Transverse colon (tissue), 4 donors: ENCODE measurements at regions not wholly inside any gene's neighbourhood (a gene's known extent, or its start where the extent isn't known, plus 50 kb on each side); places are given as distances from the start of the nearest gene placed in this dataset.

Experiments used
- DNase-seq: peaks from one replicate; pipeline ENCODE4 v3.0.0-alpha.2; 2019
- H3K27ac ChIP-seq, 4 donors: fragments of 200-600 bp; sonication (generic); 2 replicates each; pipeline ENCODE4 v1.5.1; 2016 to 2018; ENCODE audit warnings: inconsistent platforms in 4 of 4
- H3K27me3 ChIP-seq: fragments of 200-600 bp; sonication (generic); 2 replicates; pipeline ENCODE4 v1.5.1; 2017; ENCODE audit warnings: inconsistent platforms
- H3K36me3 ChIP-seq, 4 donors: fragments of 200-600 bp; sonication (generic); 2 replicates each; pipeline ENCODE4 v1.5.1; 2017 to 2019; ENCODE audit warnings: inconsistent platforms in 4 of 4
- H3K4me1 ChIP-seq, 4 donors: fragments of 200-600 bp; sonication (generic); 2 replicates each; pipeline ENCODE4 v1.5.1; 2017 to 2020; ENCODE audit warnings: inconsistent platforms in 4 of 4
- H3K4me3 ChIP-seq, 4 donors: fragments of 200-600 bp; sonication (generic); 1 replicate in 1 of 4; 2 replicates in 3 of 4; pipeline versions ENCODE4 v1.5.1 to v1.6.1; 2017 to 2019; ENCODE audit warnings: inconsistent platforms in 4 of 4
- H3K9me3 ChIP-seq, 2 donors: fragments of 200-600 bp; sonication (generic); 2 replicates each; pipeline ENCODE4 v1.5.1; 2017 to 2019; ENCODE audit warnings: inconsistent platforms in 2 of 2
- CTCF ChIP-seq, 5 experiments: fragments of 200-600 bp in 3 of 5; fragments of 450-650 bp in 2 of 5; sonication (generic) in 3 of 5; IDR thresholded peaks; 1 replicate in 2 of 5; 2 replicates in 3 of 5; pipeline ENCODE4 v1.5.1; 2016 to 2017; ENCODE audit warnings: antibody characterized with exemption in 5 of 5, inconsistent platforms in 3 of 5, mild to moderate bottlenecking in 2 of 5, moderate library complexity in 1 of 5
- EP300 ChIP-seq: sonication (generic); formaldehyde crosslinking; IDR thresholded peaks from one replicate; pipeline ENCODE4 v1.6.1; 2017; ENCODE audit warnings: antibody characterized with exemption, low read depth
- POLR2A ChIP-seq: fragments of 450-650 bp; IDR thresholded peaks from one replicate; pipeline ENCODE4 v1.6.1; 2016; ENCODE audit warnings: antibody characterized with exemption, mild to moderate bottlenecking, moderate library complexity
- POLR2AphosphoS5 ChIP-seq, 3 donors: sonication (generic); formaldehyde crosslinking; IDR thresholded peaks; one replicate each; pipeline ENCODE4 v1.6.1; 2016; ENCODE audit warnings: antibody characterized with exemption in 3 of 3
- WGBS, 2 donors: methylation state at CpG; one replicate each; pipeline ENCODE4 v1.1.5; 2018; ENCODE audit warnings: low coverage in 1 of 2; 5-methylcytosine and 5-hydroxymethylcytosine counted together
- in situ Hi-C, 4 donors: fragments of 200-750 bp; cut with MboI; loops; one replicate each; pipeline versions ENCODE4 v1.15.0 to v1.15.1; 2017; ENCODE audit warnings: low sequenced_read_pairs in 3 of 4, low pct_ligation_motif_present in 1 of 4, low pct_unique_long_range_greater_than_20kb in 1 of 4
- intact Hi-C: fragments of 100-400 bp; cut with DNase I; formaldehyde crosslinking; loops from one replicate; pipeline ENCODE4 v1.15.1; 2023; ENCODE audit warnings: low total_unique reads

GRCh38 chr17:71548540-71549190 lies 572.2 kb upstream of the SOX9 start:
- H3K27ac ChIP-seq = no peak overlapping the region
- intact Hi-C loops = no loop called here
- no peaks in the 10 kb centered on the region for H3K27me3 ChIP-seq
- no peak for TF ChIP-seq EP300
- TF ChIP-seq POLR2AphosphoS5 (IDR thresholded peaks at IDR 0.05) = no peak
- no peak for TF ChIP-seq POLR2A
- TF ChIP-seq CTCF (IDR thresholded peaks at IDR 0.05) = no peak
- in situ Hi-C loops = loop anchor here in 2 of 4 donors (10.0 to 25.0 kb wide), 2 partner anchors 56 to 89 kb away; no protein-coding TSS in a partner anchor
- no peak for DNase-seq
- no peaks in the 10 kb centered on the region for H3K36me3 ChIP-seq
- no peak overlapping the region for H3K4me3 ChIP-seq
- H3K4me1 ChIP-seq = peaks cover 0 to under 1% (median 0%) of the 10 kb centered on the region in 4 donors
- 79 to 80% methylated on average over 5 of the region's 5 CpGs for WGBS, 2 donors
- H3K9me3 ChIP-seq = no peaks in the 10 kb centered on the region

DNA sequence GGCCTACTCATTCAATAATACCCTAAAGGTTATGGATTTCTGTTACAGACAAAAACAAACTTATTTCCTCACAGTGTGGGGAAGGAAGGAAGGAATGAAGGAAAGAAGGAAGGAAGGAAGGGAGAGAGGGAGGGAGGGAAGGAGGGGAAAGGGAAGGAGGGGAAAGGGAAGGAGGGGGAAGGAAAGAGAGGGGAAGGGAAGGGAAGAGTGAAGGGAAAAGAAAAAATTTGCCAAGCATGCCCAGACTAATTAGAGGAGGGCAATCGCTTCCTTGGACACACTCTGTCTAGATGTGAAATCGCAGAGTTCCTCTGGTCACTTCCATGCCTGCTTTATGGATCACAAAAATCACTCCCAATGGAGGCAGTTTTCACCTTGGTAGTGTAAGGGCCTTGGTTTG lies 570.1 kb upstream of the SOX9 start:
- Histone ChIP-seq H3K4me1 (no peaks in the 10 kb centered on the region), H3K27ac (no peak overlapping the region), H3K4me3 (no peak overlapping the region), H3K9me3 (no peaks in the 10 kb centered on the region), H3K27me3 (no peaks in the 10 kb centered on the region), H3K36me3 (no peaks in the 10 kb centered on the region)
- no peak for TF ChIP-seq EP300
- TF ChIP-seq POLR2A = no peak
- no peak for TF ChIP-seq CTCF (IDR thresholded peaks at IDR 0.05)
- no peak for TF ChIP-seq POLR2AphosphoS5 (IDR thresholded peaks at IDR 0.05)
- intact Hi-C loops (no loop called here), in situ Hi-C loops (loop anchor here in 1 of 4 donors (25.0 kb wide), 1 partner anchor 88 kb away; no protein-coding TSS in a partner anchor)
- no peak for DNase-seq
- 93% methylated on average over 2 of the region's 2 CpGs; no CpG with 5 or more reads in 1 of the 2 donors for WGBS, 2 donors

DNA sequence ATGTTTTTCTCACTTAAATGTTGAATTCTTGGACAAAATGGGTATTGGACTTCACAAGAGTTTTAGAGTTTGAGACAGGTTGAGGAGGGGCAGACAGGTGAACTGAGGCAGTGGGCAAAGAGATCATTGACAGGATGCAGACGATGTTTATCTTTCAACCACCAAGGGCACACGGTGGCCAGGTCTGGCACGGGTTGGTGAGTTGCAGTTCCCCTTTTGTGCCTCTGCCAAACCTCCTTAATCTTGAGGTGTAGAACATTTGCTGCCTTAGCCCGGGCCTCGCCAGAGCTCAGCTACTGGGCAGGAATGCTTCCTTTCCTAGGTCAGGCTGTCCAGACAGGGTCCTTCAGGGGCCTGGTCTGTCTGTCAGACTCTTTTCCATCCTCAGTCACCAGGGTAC lies 567.4 kb upstream of the SOX9 start:
- TF ChIP-seq POLR2A = no peak
- no peak for TF ChIP-seq CTCF (IDR thresholded peaks at IDR 0.05)
- TF ChIP-seq POLR2AphosphoS5 (IDR thresholded peaks at IDR 0.05) = no peak
- no peak for TF ChIP-seq EP300
- intact Hi-C loops (no loop called here), in situ Hi-C loops (loop anchor here in 1 of 4 donors (25.0 kb wide), 1 partner anchor 91 kb away; no protein-coding TSS in a partner anchor)
- Histone ChIP-seq H3K4me3 (no peak overlapping the region), H3K27ac (no peak overlapping the region), H3K4me1 (no peaks in the 10 kb centered on the region), H3K36me3 (no peaks in the 10 kb centered on the region), H3K27me3 (no peaks in the 10 kb centered on the region), H3K9me3 (no peaks in the 10 kb centered on the region)
- 59 to 100% methylated on average over 1 to 5 of the region's 5 CpGs for whole genome bisulfite sequencing, 2 donors
- DNase-seq = no peak

DNA sequence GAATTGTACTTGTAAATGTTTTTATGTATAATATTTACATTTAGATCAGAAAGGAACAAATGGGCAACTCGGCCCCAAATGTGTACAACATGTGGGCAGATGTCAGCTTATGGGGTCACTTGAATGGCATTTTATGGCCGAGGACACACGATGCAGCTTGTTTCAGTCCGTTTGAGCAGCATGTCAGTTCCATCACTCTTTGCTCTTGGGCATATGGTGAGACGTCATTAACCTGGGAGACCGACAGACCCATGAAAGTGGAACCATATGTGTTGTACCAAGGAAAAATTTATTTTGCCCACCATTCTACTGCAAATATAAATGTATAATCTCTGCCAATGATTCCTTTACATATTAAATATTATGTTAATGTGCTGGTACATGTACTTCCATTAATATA lies 561.9 kb upstream of the SOX9 start:
- Histone ChIP-seq H3K4me3 (no peak overlapping the region), H3K27me3 (no peaks in the 10 kb centered on the region), H3K9me3 (no peaks in the 10 kb centered on the region), H3K27ac (no peak overlapping the region), H3K36me3 (no peaks in the 10 kb centered on the region), H3K4me1 (no peaks in the 10 kb centered on the region)
- intact Hi-C loops (no loop called here), in situ Hi-C loops (loop anchor here in 1 of 4 donors (25.0 kb wide), 1 partner anchor 97 kb away; no protein-coding TSS in a partner anchor)
- 71 to 76% methylated on average over 5 to 6 of the region's 6 CpGs for WGBS, 2 donors
- no peak for DNase-seq
- no peak for TF ChIP-seq POLR2A
- TF ChIP-seq EP300 = no peak
- TF ChIP-seq POLR2AphosphoS5 (IDR thresholded peaks at IDR 0.05) = no peak
- no peak for TF ChIP-seq CTCF (IDR thresholded peaks at IDR 0.05)
